ENCODE measurements at regions not wholly inside any gene's neighbourhood (a gene's known extent, or its start where the extent isn't known, plus 50 kb on each side); places are given as distances from the start of the nearest gene placed in this dataset.
"Not testable (repeated sequence)": the region's sequence is repeated elsewhere in the genome, so short reads cannot be mapped to it uniquely, and the experiment has no call there.

- H3K4me2 ChIP-seq (ENCODE audit: low read length): no peak overlapping the region
Measured at GRCh38 chr5:50325237-50325832, 115.8 kb downstream of the EMB start.

DNA sequence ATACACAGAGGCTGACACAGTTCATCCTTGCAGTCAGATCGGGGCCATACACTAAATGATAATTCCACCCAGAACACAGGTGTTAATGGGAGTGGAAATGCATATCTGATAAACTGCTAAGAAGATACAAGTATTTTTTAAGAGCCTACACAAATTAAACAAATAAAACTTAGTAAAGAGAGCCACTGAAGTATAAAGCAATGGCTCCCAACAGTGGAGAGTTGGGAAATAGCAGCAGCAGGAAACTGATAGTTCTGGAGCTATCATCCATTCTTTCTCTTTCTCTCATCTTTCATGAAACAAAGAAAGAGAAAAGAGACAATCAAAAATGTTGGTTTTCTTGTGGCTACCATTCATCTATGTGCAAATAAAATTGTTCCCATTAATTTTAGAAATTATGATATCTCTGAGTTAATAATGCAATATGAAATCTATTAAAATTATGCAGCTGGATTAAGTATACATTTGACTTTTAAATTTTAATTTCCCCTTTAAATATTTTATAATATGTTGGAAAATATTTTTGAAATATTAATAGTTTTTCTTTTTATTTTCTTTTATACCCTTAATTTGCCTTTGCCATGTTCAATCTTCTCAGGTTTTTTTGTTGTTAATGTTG is 120.8 kb downstream of the EMB start:
- no CpG with 5 or more reads among the region's 1 CpG for WGBS (ENCODE audit: extremely low coverage, insufficient coverage, insufficient read length)
- no peak overlapping the region for H4K8ac ChIP-seq (ENCODE audit: low read depth, low read length)
- peaks cover 2% of the 10 kb centered on the region for H3K27me3 ChIP-seq (ENCODE audit: insufficient read depth, low read length)
- no peaks in the 10 kb centered on the region for H3K4me1 ChIP-seq (ENCODE audit: control insufficient read depth in 1 of 2, insufficient read depth in 2 of 2, low read length in 2 of 2)
- no peak overlapping the region for H3K4me3 ChIP-seq (ENCODE audit: low read depth, low read length)
- no peak overlapping the region for H4K12ac ChIP-seq (ENCODE audit: low read depth, low read length)
- no peaks in the 10 kb centered on the region for H3K79me2 ChIP-seq (ENCODE audit: control insufficient read depth, insufficient read depth, low read length, poor library complexity)
- no peak for DNase-seq
- H2BK5ac ChIP-seq (ENCODE audit: low read depth, low read length, poor library complexity): no peak overlapping the region
- H3K27ac ChIP-seq (ENCODE audit: low read depth, low read length): no peak overlapping the region
- no peak overlapping the region for H3K23ac ChIP-seq (ENCODE audit: low read length)
- H3K4me2 ChIP-seq (ENCODE audit: low read length): no peak overlapping the region
- H2BK120ac ChIP-seq (ENCODE audit: insufficient read depth, low read length, poor library complexity): no peak overlapping the region
- H3K79me1 ChIP-seq (ENCODE audit: low read length): no peaks in the 10 kb centered on the region
- H2AK5ac ChIP-seq (ENCODE audit: low read length): no peak overlapping the region
- no peak overlapping the region for H4K91ac ChIP-seq (ENCODE audit: low read depth, low read length)
- no peak overlapping the region for H3K18ac ChIP-seq (ENCODE audit: low read length)
- H3K36me3 ChIP-seq (ENCODE audit: control insufficient read depth in 1 of 2, insufficient read depth in 2 of 2, low read length in 2 of 2): no peaks in the 10 kb centered on the region
- H3K14ac ChIP-seq (ENCODE audit: low read length): no peak overlapping the region
- H2AFZ ChIP-seq (ENCODE audit: insufficient read depth, low read length, poor library complexity): no peak overlapping the region
- H3K4ac ChIP-seq (ENCODE audit: low read depth, low read length): no peak overlapping the region
- H3K9me3 ChIP-seq (ENCODE audit: insufficient read depth, low read depth, low read length): peaks cover 2% of the 10 kb centered on the region
- no peak overlapping the region for H3K9ac ChIP-seq (ENCODE audit: low read length)
- H2BK12ac ChIP-seq (ENCODE audit: low read length): no peak overlapping the region

More at GRCh38 chr5:50325237-50325832, 115.8 kb downstream of the EMB start:
- no peak overlapping the region for H3K18ac ChIP-seq (ENCODE audit: low read length)
- H4K91ac ChIP-seq (ENCODE audit: low read depth, low read length): no peak overlapping the region
- DNase-seq: peak in 1 of 2 donors; percentile 54
- H3K27ac ChIP-seq (ENCODE audit: low read depth, low read length): no peak overlapping the region
- no peak overlapping the region for H3K9ac ChIP-seq (ENCODE audit: low read length)
- H3K4me1 ChIP-seq (ENCODE audit: control insufficient read depth in 1 of 2, insufficient read depth in 2 of 2, low read length in 2 of 2): no peaks in the 10 kb centered on the region
- no peak overlapping the region for H3K4me3 ChIP-seq (ENCODE audit: low read depth, low read length)
- H3K27me3 ChIP-seq (ENCODE audit: insufficient read depth, low read length): peaks cover 2% of the 10 kb centered on the region
- no peaks in the 10 kb centered on the region for H3K79me2 ChIP-seq (ENCODE audit: control insufficient read depth, insufficient read depth, low read length, poor library complexity)
- H2AFZ ChIP-seq (ENCODE audit: insufficient read depth, low read length, poor library complexity): no peak overlapping the region
- no peak overlapping the region for H3K23ac ChIP-seq (ENCODE audit: low read length)
- no peak overlapping the region for H3K4ac ChIP-seq (ENCODE audit: low read depth, low read length)
- no peak overlapping the region for H2BK120ac ChIP-seq (ENCODE audit: insufficient read depth, low read length, poor library complexity)
- no peak overlapping the region for H3K14ac ChIP-seq (ENCODE audit: low read length)
- H2BK12ac ChIP-seq (ENCODE audit: low read length): no peak overlapping the region
- no peak overlapping the region for H2AK5ac ChIP-seq (ENCODE audit: low read length)
- H3K9me3 ChIP-seq (ENCODE audit: insufficient read depth, low read depth, low read length): peaks cover 7% of the 10 kb centered on the region
- H3K79me1 ChIP-seq (ENCODE audit: low read length): no peaks in the 10 kb centered on the region
- H2BK5ac ChIP-seq (ENCODE audit: low read depth, low read length, poor library complexity): no peak overlapping the region
- WGBS (ENCODE audit: extremely low coverage, insufficient coverage, insufficient read length): no CpG with 5 or more reads among the region's 4 CpGs
- no peak overlapping the region for H4K8ac ChIP-seq (ENCODE audit: low read depth, low read length)
- H4K12ac ChIP-seq (ENCODE audit: low read depth, low read length): no peak overlapping the region
- no peaks in the 10 kb centered on the region for H3K36me3 ChIP-seq (ENCODE audit: control insufficient read depth in 1 of 2, insufficient read depth in 2 of 2, low read length in 2 of 2)

DNA sequence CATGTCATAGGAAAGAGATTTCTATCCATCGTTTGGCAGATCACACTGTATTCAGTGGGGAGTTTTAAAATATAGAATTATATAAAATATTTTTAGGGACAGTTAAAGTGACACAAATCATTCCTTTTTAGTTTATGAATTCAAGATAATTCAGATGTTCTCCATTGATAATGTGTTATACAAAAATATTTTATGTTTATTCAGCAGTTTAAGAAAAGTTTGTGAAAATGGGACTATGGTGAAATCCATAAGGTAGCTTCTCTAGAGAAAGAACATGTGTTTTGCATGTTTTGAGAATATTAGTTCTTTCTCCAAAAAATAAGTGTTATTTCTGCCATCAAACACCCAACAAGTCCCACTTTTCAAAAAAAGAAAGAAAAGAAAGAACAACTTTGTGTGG is 122.9 kb downstream of the EMB start:
- Histone ChIP-seq H3K18ac (ENCODE audit: low read length) (no peak overlapping the region), H3K36me3 (ENCODE audit: control insufficient read depth in 1 of 2, insufficient read depth in 2 of 2, low read length in 2 of 2) (no peaks in the 10 kb centered on the region)

GRCh38 chr5:50306488-50306887 is 134.6 kb downstream of the EMB start:
- not testable (repeated sequence) for H2AFZ ChIP-seq (ENCODE audit: insufficient read depth, low read length, poor library complexity); H3K36me3 ChIP-seq (ENCODE audit: control insufficient read depth in 1 of 2, insufficient read depth in 2 of 2, low read length in 2 of 2); H4K91ac ChIP-seq (ENCODE audit: low read depth, low read length); H3K9ac ChIP-seq (ENCODE audit: low read length); H3K4me2 ChIP-seq (ENCODE audit: low read length); H4K12ac ChIP-seq (ENCODE audit: low read depth, low read length); H3K4me1 ChIP-seq (ENCODE audit: control insufficient read depth in 1 of 2, insufficient read depth in 2 of 2, low read length in 2 of 2); H4K8ac ChIP-seq (ENCODE audit: low read depth, low read length); H3K18ac ChIP-seq (ENCODE audit: low read length); DNase-seq; H3K9me3 ChIP-seq (ENCODE audit: insufficient read depth, low read depth, low read length); H3K23ac ChIP-seq (ENCODE audit: low read length); H2BK120ac ChIP-seq (ENCODE audit: insufficient read depth, low read length, poor library complexity); H2BK12ac ChIP-seq (ENCODE audit: low read length); H2AK5ac ChIP-seq (ENCODE audit: low read length); H3K27ac ChIP-seq (ENCODE audit: low read depth, low read length); H3K27me3 ChIP-seq (ENCODE audit: insufficient read depth, low read length); H2BK5ac ChIP-seq (ENCODE audit: low read depth, low read length, poor library complexity); H3K4ac ChIP-seq (ENCODE audit: low read depth, low read length); H3K79me1 ChIP-seq (ENCODE audit: low read length); H3K4me3 ChIP-seq (ENCODE audit: low read depth, low read length); H3K79me2 ChIP-seq (ENCODE audit: control insufficient read depth, insufficient read depth, low read length, poor library complexity); H3K14ac ChIP-seq (ENCODE audit: low read length)
- WGBS (ENCODE audit: extremely low coverage, insufficient coverage, insufficient read length): no CpG with 5 or more reads among the region's 4 CpGs

More for the DNA sequence above, 122.9 kb downstream of the EMB start:
- Histone ChIP-seq H3K79me1 (ENCODE audit: low read length) (no peaks in the 10 kb centered on the region), H3K27me3 (ENCODE audit: insufficient read depth, low read length) (peaks cover 2% of the 10 kb centered on the region), H3K4me3 (ENCODE audit: low read depth, low read length) (no peak overlapping the region), H3K4ac (ENCODE audit: low read depth, low read length) (no peak overlapping the region), H3K9ac (ENCODE audit: low read length) (no peak overlapping the region), H3K23ac (ENCODE audit: low read length) (no peak overlapping the region), H3K4me1 (ENCODE audit: control insufficient read depth in 1 of 2, insufficient read depth in 2 of 2, low read length in 2 of 2) (no peaks in the 10 kb centered on the region), H3K14ac (ENCODE audit: low read length) (no peak overlapping the region), H2AFZ (ENCODE audit: insufficient read depth, low read length, poor library complexity) (no peak overlapping the region), H3K79me2 (ENCODE audit: control insufficient read depth, insufficient read depth, low read length, poor library complexity) (no peaks in the 10 kb centered on the region), H2AK5ac (ENCODE audit: low read length) (no peak overlapping the region), H2BK12ac (ENCODE audit: low read length) (no peak overlapping the region), H2BK5ac (ENCODE audit: low read depth, low read length, poor library complexity) (no peak overlapping the region), H4K12ac (ENCODE audit: low read depth, low read length) (no peak overlapping the region), H4K91ac (ENCODE audit: low read depth, low read length) (no peak overlapping the region), H3K4me2 (ENCODE audit: low read length) (no peak overlapping the region), H3K27ac (ENCODE audit: low read depth, low read length) (no peak overlapping the region), H4K8ac (ENCODE audit: low read depth, low read length) (no peak overlapping the region), H3K9me3 (ENCODE audit: insufficient read depth, low read depth, low read length) (peaks cover 2% of the 10 kb centered on the region), H2BK120ac (ENCODE audit: insufficient read depth, low read length, poor library complexity) (no peak overlapping the region)
- no peak for DNase-seq
- WGBS (ENCODE audit: extremely low coverage, insufficient coverage, insufficient read length): no CpG with 5 or more reads among the region's 1 CpG
